HG02798 (cell line): ENCODE measurements at regions not wholly inside any gene's neighbourhood (a gene's known extent, or its start where the extent isn't known, plus 50 kb on each side); places are given as distances from the start of the nearest gene placed in this dataset.

ENCODE experiments used
- ATAC-seq: cut with Tn5 transposase; IDR thresholded peaks from one replicate; pipeline ENCODE4 v1.9.1; 2021; ENCODE audit warnings: mild to moderate bottlenecking; ENCODE audit not compliant: unreplicated experiment, poor library complexity

- ATAC-seq, result no peak
Observed at GRCh38 chr9:16025627-16026026, 472.8 kb downstream of the CCDC171 start.

- no peak for ATAC-seq
Observed at GRCh38 chr9:16026886-16027285, 474.0 kb downstream of the CCDC171 start.

- no peak for ATAC-seq
Observed at GRCh38 chr9:16028548-16028947, 475.7 kb downstream of the CCDC171 start.

- ATAC-seq, result no peak
Observed at GRCh38 chr9:16029046-16029615, 476.3 kb downstream of the CCDC171 start.

- no peak for ATAC-seq
Observed at GRCh38 chr9:16029796-16030363, 477.0 kb downstream of the CCDC171 start.

GRCh38 chr9:16030528-16031185, 477.8 kb downstream of the CCDC171 start:
- peak; percentile 95 for ATAC-seq

GRCh38 chr9:16031486-16031885, 478.6 kb downstream of the CCDC171 start:
- no peak for ATAC-seq

GRCh38 chr9:16031971-16032370, 479.1 kb downstream of the CCDC171 start:
- ATAC-seq, result no peak

- no peak for ATAC-seq
Observed at GRCh38 chr9:16032799-16033198, 480.0 kb downstream of the CCDC171 start.

- ATAC-seq, result no peak
Observed at GRCh38 chr9:16033253-16033652, 480.4 kb downstream of the CCDC171 start.

- no peak for ATAC-seq
Observed at GRCh38 chr9:16033921-16034691, 481.3 kb downstream of the CCDC171 start.

GRCh38 chr9:16039218-16039987, 486.6 kb downstream of the CCDC171 start:
- peak; percentile 43 for ATAC-seq

GRCh38 chr9:16039988-16040761, 487.3 kb downstream of the CCDC171 start:
- peak; percentile 11 for ATAC-seq

- no peak for ATAC-seq
Observed at GRCh38 chr9:16043756-16044578, 491.1 kb downstream of the CCDC171 start.

GRCh38 chr9:16044579-16044881, 491.7 kb downstream of the CCDC171 start:
- no peak for ATAC-seq

- ATAC-seq, result no peak
Observed at GRCh38 chr9:16045651-16046280, 492.9 kb downstream of the CCDC171 start.

GRCh38 chr9:16046713-16047112, 493.9 kb downstream of the CCDC171 start:
- no peak for ATAC-seq

- ATAC-seq, result no peak
Observed at GRCh38 chr9:16048129-16048528, 495.3 kb downstream of the CCDC171 start.

- ATAC-seq, result no peak
Observed at GRCh38 chr9:16052146-16052545, 499.3 kb downstream of the CCDC171 start.
